HK-2 (cell line): ENCODE measurements at regions not wholly inside any gene's neighbourhood (a gene's known extent, or its start where the extent isn't known, plus 50 kb on each side); places are given as distances from the start of the nearest gene placed in this dataset.

Source experiments
- DNase-seq: peaks from one replicate; pipeline ENCODE4 v3.0.0-alpha.2; 2018; ENCODE audit not compliant: unreplicated experiment

DNA sequence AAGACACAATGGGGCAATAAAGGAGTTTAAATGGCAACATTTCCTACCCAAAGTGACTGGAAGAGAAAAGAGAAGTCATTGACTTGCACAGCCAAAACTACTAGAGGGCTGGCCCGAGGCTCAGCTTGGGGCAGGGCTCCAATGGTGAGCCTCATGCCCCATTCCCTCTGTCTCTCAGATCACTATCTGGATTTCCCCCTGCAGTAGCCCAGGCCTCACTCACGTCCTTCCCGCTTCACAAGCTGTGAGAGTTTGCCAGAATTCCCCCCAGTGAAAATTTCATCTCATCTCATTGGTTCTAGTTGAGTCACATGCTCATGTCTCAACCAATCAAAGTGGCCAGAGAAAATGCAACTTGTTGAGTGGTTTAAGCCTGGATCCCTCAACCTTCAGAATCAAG is 181.3 kb downstream of the WDR11 start:
- no peak for DNase-seq

- no peak for DNase-seq
Observed at GRCh38 chr10:121033366-121033765, 182.2 kb downstream of the WDR11 start.

DNA sequence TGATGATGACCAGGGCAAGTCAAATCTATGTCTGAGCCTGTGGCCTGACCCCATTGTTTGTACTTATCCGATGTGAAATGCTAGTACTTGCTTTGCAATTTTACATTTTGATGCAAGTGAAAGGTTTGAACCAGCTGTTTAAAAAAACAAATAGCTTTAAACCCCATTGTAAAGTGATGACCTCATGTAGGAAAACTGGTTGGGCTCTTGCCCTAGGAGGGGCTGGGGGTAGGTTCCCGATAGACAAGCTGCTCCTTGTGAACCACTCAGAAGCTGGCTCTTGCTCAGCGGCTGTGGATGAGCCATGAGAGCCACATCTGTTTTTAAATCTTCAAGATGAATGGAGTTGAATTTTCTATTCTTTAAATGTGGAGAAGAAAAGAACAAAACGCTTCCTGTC is 185.3 kb downstream of the WDR11 start:
- DNase-seq, result no peak

DNA sequence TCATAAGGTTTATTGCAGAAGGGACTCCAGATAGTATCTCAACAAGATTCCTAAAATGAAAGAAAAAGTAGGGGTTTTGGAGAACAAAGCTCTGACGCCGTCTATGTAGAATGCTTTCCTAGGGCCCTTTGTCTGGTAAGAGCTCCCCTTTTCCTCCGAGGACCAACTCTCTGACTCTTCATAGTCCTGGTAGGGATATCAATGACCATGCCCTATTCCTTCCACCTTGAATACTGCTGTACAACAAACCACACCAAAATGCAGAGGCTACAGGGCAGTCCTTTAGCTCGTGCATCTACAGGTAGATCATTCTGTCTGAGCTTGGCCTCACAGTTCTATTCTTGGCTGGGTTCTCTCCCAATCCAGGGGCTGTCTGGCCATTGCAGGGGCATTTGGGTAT is 190.3 kb downstream of the WDR11 start:
- no peak for DNase-seq

DNA sequence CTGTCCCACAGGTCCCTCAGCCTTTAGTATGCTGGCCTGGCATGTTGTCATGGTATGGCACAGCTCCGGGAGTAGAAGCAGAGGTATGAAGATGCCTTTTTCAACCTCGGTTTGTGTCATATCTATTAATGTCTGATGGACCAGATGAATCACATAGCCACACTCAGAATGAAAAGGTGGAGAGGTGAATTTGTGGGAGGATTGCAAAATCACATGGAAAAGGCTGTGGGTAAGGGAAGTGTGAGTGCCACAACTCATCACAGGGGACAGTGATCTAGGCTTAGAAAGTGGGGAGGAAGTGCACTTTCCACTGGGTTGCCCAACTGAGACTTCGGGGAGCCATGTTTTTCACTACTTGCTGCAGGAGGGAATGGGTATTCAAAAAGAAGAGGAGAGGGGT is 190.7 kb downstream of the WDR11 start:
- no peak for DNase-seq

- no peak for DNase-seq
Observed at GRCh38 chr10:121042342-121042741, 191.2 kb downstream of the WDR11 start.

- no peak for DNase-seq
Observed at GRCh38 chr10:121043124-121043849, 192.1 kb downstream of the WDR11 start.

DNA sequence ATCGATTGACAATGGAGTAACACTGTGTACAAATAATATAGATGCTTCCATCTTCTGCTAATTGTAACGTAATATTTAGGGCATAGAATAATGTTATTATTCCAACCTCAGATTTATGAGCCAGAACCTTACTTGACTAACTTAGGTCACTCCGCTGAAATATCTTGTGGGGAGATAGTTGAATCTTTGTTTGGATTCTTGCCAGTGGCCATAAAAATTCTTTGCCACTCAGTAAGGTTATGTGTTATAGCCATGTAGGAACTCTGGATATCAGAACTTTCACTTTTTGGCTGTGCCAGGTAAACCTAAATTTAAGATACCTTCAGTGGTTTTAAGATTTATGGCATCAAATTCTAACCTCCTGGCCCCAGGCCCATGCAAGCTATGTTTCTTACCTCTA is 197.6 kb downstream of the WDR11 start:
- no peak for DNase-seq

DNA sequence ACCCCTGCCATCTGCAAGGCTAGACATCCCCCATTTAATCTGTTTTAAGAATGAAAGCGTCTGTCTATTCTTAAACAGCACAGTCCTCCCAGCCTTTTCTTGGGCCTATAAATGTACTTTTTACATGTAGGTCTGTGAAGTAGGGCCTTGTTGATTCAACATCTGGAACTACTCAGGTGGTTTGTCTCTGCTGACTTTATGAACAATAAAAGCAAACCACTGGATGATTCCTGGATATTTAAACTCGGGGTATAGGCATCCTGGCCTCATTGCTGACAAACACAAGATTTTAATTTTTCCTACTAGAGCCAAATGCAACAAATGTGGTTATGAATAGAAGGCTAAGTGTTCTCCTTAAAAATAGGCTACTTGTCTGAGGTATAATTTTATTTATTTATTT is 198.3 kb downstream of the WDR11 start:
- DNase-seq, result no peak

GRCh38 chr10:121049923-121050322 is 198.8 kb downstream of the WDR11 start:
- DNase-seq, result no peak

GRCh38 chr10:121051171-121051570 is 200.0 kb downstream of the WDR11 start:
- DNase-seq, result no peak

DNA sequence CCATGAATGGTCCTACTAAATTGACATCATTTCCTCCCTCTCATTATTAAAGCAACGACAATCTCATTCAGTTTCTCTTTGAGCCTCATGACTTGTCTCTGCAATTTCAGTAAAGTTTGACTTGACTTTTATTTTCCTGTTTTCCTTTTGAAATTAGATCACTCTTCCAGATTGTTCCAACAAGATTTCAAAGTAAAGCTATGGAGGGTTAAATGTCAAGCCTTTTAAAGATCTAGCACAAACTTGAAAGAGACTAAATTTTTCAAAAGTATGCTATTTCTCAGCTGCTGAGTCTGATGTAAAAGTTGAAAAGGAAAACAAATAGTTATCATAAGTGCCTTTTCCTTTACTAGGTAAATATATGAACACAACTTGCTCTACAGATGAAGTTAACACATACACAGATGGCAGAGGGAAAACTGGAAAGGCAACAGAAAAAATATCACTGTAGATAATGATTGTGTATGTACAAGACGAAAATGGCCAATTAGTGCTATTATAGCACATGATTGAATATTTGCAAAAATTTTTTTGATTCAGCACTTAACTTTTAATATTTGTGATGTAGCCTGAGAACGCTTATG is 200.6 kb downstream of the WDR11 start:
- DNase-seq, result no peak

DNA sequence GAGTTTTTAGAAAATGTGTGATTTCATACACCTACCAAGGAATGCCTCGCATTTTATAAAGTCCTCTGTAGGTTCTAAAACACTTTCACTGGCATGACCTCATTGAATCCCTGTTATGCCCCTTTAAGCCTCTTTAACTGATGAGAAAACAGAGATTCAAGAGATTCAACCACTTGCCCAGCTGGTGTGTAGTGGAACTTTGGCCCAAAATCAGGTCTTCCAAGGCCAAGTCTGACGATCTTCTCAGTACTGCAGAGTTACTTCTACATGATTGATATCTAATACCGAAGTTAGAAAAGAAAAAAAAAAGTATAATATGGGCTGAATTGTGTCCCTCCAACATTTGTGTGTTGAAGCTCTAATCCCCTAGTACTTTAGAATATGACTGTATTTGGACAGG is 202.0 kb downstream of the WDR11 start:
- no peak for DNase-seq

- no peak for DNase-seq
Observed at GRCh38 chr10:121054874-121055273, 203.7 kb downstream of the WDR11 start.

- DNase-seq, result no peak
Observed at GRCh38 chr10:121057269-121057668, 206.1 kb downstream of the WDR11 start.

GRCh38 chr10:121058082-121058481 is 206.9 kb downstream of the WDR11 start:
- no peak for DNase-seq

- no peak for DNase-seq
Observed at GRCh38 chr10:121059351-121059750, 208.2 kb downstream of the WDR11 start.

- DNase-seq, result no peak
Observed at GRCh38 chr10:121062115-121062514, 211.0 kb downstream of the WDR11 start.

DNA sequence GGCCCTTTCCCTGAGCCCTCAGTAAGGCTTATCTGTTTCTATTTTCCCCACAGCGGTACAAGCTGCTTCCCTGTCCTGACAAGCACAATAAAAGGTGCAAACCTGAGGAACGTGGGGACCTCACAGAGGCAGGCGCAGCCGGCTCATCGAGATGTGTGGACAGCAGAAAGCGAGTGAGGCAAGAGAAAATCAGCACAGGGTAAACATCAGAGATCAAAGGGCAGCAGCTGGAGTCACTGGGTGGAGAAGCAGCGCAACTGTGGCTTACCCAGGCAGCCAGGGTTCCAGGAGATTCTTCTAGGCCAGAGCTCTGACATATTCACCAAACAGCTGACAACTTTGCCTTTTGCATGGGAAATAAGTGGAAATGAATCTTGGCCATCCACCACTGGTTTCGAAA is 212.6 kb downstream of the WDR11 start:
- DNase-seq, result no peak

- DNase-seq, result no peak
Observed at GRCh38 chr10:121064491-121064890, 213.3 kb downstream of the WDR11 start.

GRCh38 chr10:121065330-121065729 is 214.2 kb downstream of the WDR11 start:
- no peak for DNase-seq

DNA sequence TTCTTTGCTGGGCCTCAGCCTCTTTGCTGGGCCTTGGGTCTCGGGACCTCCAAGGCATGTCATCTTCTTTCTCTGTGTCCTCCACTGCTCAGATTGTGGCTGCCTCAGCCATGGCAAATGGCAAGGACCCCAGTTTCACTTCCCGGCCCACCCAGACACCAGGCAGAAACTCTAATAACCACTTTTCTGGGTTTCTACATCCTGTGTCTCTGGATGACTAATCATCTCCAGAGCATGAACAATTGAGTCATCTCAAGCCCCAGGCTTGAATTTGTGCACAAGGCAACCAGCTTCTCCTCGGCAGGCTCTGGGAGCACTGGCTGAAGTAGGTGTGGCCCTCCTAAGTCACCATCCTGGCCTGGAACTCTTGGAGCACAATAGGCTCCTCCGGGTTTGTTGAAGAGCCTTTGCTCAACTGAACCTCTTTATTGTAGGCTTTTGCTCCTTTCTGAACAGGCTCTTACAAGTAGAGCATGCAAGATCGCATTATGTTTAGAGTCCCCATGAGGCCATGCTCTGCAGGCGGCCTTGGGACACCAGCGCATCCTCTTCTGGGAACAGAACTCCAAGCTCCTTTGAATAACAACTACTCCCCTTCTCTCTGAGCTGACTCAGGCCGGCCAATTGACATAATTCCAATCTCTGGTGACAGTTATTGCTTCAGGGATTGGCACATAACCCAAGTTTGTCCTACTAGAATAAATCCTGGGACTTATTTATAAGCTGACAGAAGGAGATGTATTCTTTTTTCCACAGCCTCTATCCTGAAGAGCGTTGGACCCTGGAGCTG is 218.1 kb downstream of the WDR11 start:
- no peak for DNase-seq
